PC-3 (cell line): ENCODE measurements at regions not wholly inside any gene's neighbourhood (a gene's known extent, or its start where the extent isn't known, plus 50 kb on each side); places are given as distances from the start of the nearest gene placed in this dataset.

Experiments
- ATAC-seq: fragments of 200-7000 bp; cut with Tn5 transposase; 2 replicates; pipeline ENCODE4 v1.9.1; 2020; ENCODE audit warnings: mild to moderate bottlenecking, moderate library complexity
- BruUV-seq: library from RNA; stranded (reverse); fragments of 400-500 nt; replicated peaks from 2 replicates; lab custom pipeline; 2021; lab: Mats Ljungman, UMichigan
- CTCF ChIA-PET: fragments of 300-600 bp; sonication (Branson Sonifier 250); formaldehyde crosslinking; loops from one replicate; lab custom pipeline; 2022; ENCODE audit warnings: antibody characterized with exemption; lab: Charles Lee
- POLR2A ChIA-PET: fragments of 300-600 bp; sonication (Branson Sonifier 250); formaldehyde crosslinking; loops from one replicate; lab custom pipeline; 2022; ENCODE audit warnings: antibody characterized with exemption; ENCODE audit not compliant: unreplicated experiment; lab: Charles Lee
- DNase-seq: peaks from one replicate; pipeline ENCODE4 v3.0.0-alpha.2; 2015
- H2AFZ ChIP-seq: fragments of 300-600 bp; sonication (generic); 2 replicates; pipeline ENCODE4 v1.6.0; 2016; ENCODE audit warnings: antibody characterized with exemption, low read length
- H3F3A ChIP-seq: fragments of 300-600 bp; sonication (generic); one replicate; pipeline ENCODE4 v1.6.0; 2017; ENCODE audit warnings: antibody characterized with exemption, low read length, control low read depth, mild to moderate bottlenecking; ENCODE audit not compliant: unreplicated experiment
- H3K27ac ChIP-seq: fragments of 300-600 bp; sonication (generic); 2 replicates; pipeline ENCODE4 v1.5.1; 2016; ENCODE audit warnings: mild to moderate bottlenecking, low read length
- H3K27me3 ChIP-seq: fragments of 300-600 bp; sonication (generic); 2 replicates; pipeline ENCODE4 v1.6.1; 2016; ENCODE audit warnings: low read length, mixed read lengths
- H3K36me3 ChIP-seq: fragments of 300-600 bp; sonication (generic); 2 replicates; pipeline ENCODE4 v1.6.1; 2016; ENCODE audit warnings: low read depth, mixed run types, low read length, mixed read lengths
- H3K4me1 ChIP-seq: fragments of 300-600 bp; sonication (generic); 2 replicates; pipeline ENCODE4 v1.5.1; 2016; ENCODE audit warnings: low read length; ENCODE audit not compliant: insufficient read depth
- H3K4me2 ChIP-seq: fragments of 300-600 bp; sonication (generic); 2 replicates; pipeline ENCODE4 v1.6.0; 2016; ENCODE audit warnings: low read length
- H3K4me3 ChIP-seq: fragments of 300-600 bp; sonication (generic); 2 replicates; pipeline ENCODE4 v1.5.1; 2016; ENCODE audit warnings: mild to moderate bottlenecking, low read length, mixed read lengths
- H3K79me2 ChIP-seq: fragments of 300-600 bp; sonication (generic); 2 replicates; pipeline ENCODE4 v1.6.1; 2017; ENCODE audit warnings: low read length, mixed read lengths
- H3K9ac ChIP-seq: fragments of 300-600 bp; sonication (generic); 2 replicates; pipeline ENCODE4 v1.6.0; 2016; ENCODE audit warnings: mild to moderate bottlenecking, low read length
- H3K9me2 ChIP-seq: fragments of 300-600 bp; sonication (generic); replicated peaks from 2 replicates; pipeline ENCODE4 v1.6.1; 2016; ENCODE audit warnings: mixed run types, low read length, mixed read lengths
- H3K9me3 ChIP-seq: fragments of 300-600 bp; sonication (generic); 2 replicates; pipeline ENCODE4 v1.6.1; 2016; ENCODE audit warnings: low read length, mixed read lengths
- H4K20me1 ChIP-seq: fragments of 300-600 bp; sonication (generic); 2 replicates; pipeline ENCODE4 v1.6.1; 2016; ENCODE audit warnings: low read length, mixed read lengths
- CTCF ChIP-seq: fragments of 300-600 bp; sonication (generic); conservative IDR thresholded peaks from 2 replicates; pipeline ENCODE4 v1.5.1; 2017; ENCODE audit warnings: antibody characterized with exemption, low read depth, mild to moderate bottlenecking, low read length
- EZH2 ChIP-seq: fragments of 300-600 bp; sonication (generic); IDR thresholded peaks from one replicate; pipeline ENCODE4 v1.6.1; 2017; ENCODE audit warnings: antibody characterized with exemption, mild to moderate bottlenecking, low read length; ENCODE audit not compliant: unreplicated experiment
- EZH2phosphoT487 ChIP-seq: fragments of 300-600 bp; sonication (generic); IDR thresholded peaks from 2 replicates; pipeline ENCODE4 v1.6.1; 2018; ENCODE audit warnings: mild to moderate bottlenecking, antibody characterized with exemption, low read length, borderline replicate concordance
- intact Hi-C: fragments of 100-400 bp; cut with micrococcal nuclease; formaldehyde crosslinking; loops from 2 replicates; pipeline ENCODE4 v1.9.0; 2023

GRCh38 chr11:69919659-69920344 lies 100.6 kb upstream of the FGF3 start:
- Histone ChIP-seq H3K9me3 (no peaks in the 10 kb centered on the region), H3K27me3 (no peaks in the 10 kb centered on the region), H4K20me1 (no peaks in the 10 kb centered on the region), H3K79me2 (no peaks in the 10 kb centered on the region), H3F3A (peaks cover 2% of the 10 kb centered on the region), H3K36me3 (no peaks in the 10 kb centered on the region), H2AFZ (no peak overlapping the region), H3K9me2 (no peaks in the 10 kb centered on the region), H3K4me3 (no peak overlapping the region), H3K4me2 (no peak overlapping the region), H3K27ac (no peak overlapping the region), H3K9ac (no peak overlapping the region), H3K4me1 (peaks cover 28% of the 10 kb centered on the region)
- ChIA-PET CTCF (no interaction called here), POLR2A (no interaction called here)
- TF ChIP-seq EZH2 (no peak), EZH2phosphoT487 (no peak), CTCF (no peak)
- BruUV-seq, result no TSS peak
- DNase-seq, result peak; percentile 17
- no peak for ATAC-seq
- intact Hi-C loops, result loop anchor here (5.0 to 10.0 kb wide), 3 partner anchors 95 to 222 kb away; no protein-coding TSS in a partner anchor

- no peak for TF ChIP-seq EZH2
- no peak for TF ChIP-seq CTCF
- TF ChIP-seq EZH2phosphoT487, result no peak
- CTCF ChIA-PET, result no interaction called here
- DNase-seq (no peak), ATAC-seq (no peak)
- Histone ChIP-seq H3K79me2 (no peaks in the 10 kb centered on the region), H3K27ac (no peak overlapping the region), H3K4me3 (no peak overlapping the region), H3K36me3 (no peaks in the 10 kb centered on the region), H3K9me2 (no peaks in the 10 kb centered on the region), H3K4me2 (no peak overlapping the region), H3K27me3 (no peaks in the 10 kb centered on the region), H3K9ac (no peak overlapping the region), H3F3A (no peaks in the 10 kb centered on the region), H3K4me1 (peaks cover 20% of the 10 kb centered on the region), H3K9me3 (no peaks in the 10 kb centered on the region), H2AFZ (no peak overlapping the region), H4K20me1 (no peaks in the 10 kb centered on the region)
- intact Hi-C loops, result no loop called here
- POLR2A ChIA-PET, result no interaction called here
- no TSS peak for BruUV-seq
These were observed 101.3 kb upstream of the FGF3 start for GRCh38 chr11:69920345-69921127.
